Neuronal stem cell (in vitro differentiated cells): ENCODE measurements at regions not wholly inside any gene's neighbourhood (a gene's known extent, or its start where the extent isn't known, plus 50 kb on each side); places are given as distances from the start of the nearest gene placed in this dataset.

ENCODE experiments used
- DNase-seq: peaks from one replicate; pipeline ENCODE4 v3.0.0-alpha.2; 2013; ENCODE audit warnings: low spot score
- H2AFZ ChIP-seq: one replicate; pipeline ENCODE4 v1.6.1; 2013; ENCODE audit warnings: mild to moderate bottlenecking, low read length, inconsistent platforms
- H2AK5ac ChIP-seq: 2 replicates; pipeline ENCODE4 v1.6.1; 2013; ENCODE audit warnings: low read depth, mild to moderate bottlenecking, inconsistent platforms, low read length, moderate library complexity, mixed read lengths
- H2BK120ac ChIP-seq: 2 replicates; pipeline ENCODE4 v1.6.1; 2013; ENCODE audit warnings: low read depth, mild to moderate bottlenecking, inconsistent platforms, low read length, moderate library complexity, mixed read lengths
- H2BK12ac ChIP-seq: one replicate; pipeline ENCODE4 v1.6.1; 2013; ENCODE audit warnings: low read length, inconsistent platforms
- H2BK15ac ChIP-seq: 2 replicates; pipeline ENCODE4 v1.6.1; 2013; ENCODE audit warnings: mild to moderate bottlenecking, low read length, inconsistent platforms, mixed read lengths
- H2BK5ac ChIP-seq: one replicate; pipeline ENCODE4 v1.6.1; 2013; ENCODE audit warnings: inconsistent platforms, mild to moderate bottlenecking, low read length, moderate library complexity
- H3K14ac ChIP-seq: one replicate; pipeline ENCODE4 v1.6.1; 2013; ENCODE audit warnings: low read length, inconsistent platforms
- H3K18ac ChIP-seq: 2 replicates; pipeline ENCODE4 v1.6.1; 2013; ENCODE audit warnings: low read length, inconsistent platforms
- H3K23ac ChIP-seq: 2 replicates; pipeline ENCODE4 v1.6.1; 2013; ENCODE audit warnings: low read depth, mild to moderate bottlenecking, mixed read lengths, low read length, inconsistent platforms; ENCODE audit not compliant: poor library complexity
- H3K27ac ChIP-seq: replicated peaks from 3 replicates; pipeline ENCODE4 v1.5.1; 2013; ENCODE audit warnings: low read length, inconsistent platforms
- H3K27me3 ChIP-seq, 3 experiments: 2 replicates each; pipeline ENCODE4 v1.6.1; 2013; ENCODE audit warnings: low read length in 3 of 3, mild to moderate bottlenecking in 2 of 3, inconsistent platforms in 1 of 3, low read depth in 1 of 3, mixed read lengths in 1 of 3, moderate library complexity in 1 of 3; ENCODE audit not compliant: control insufficient read depth in 3 of 3, insufficient read depth in 3 of 3
- H3K36me3 ChIP-seq, 2 donors: replicated peaks in 1 of 2; 2 replicates each; pipeline ENCODE4 v1.6.1; 2013; ENCODE audit warnings: low read length in 2 of 2; ENCODE audit not compliant: control insufficient read depth in 2 of 2, insufficient read depth in 2 of 2
- H3K4ac ChIP-seq: 2 replicates; pipeline ENCODE4 v1.6.1; 2013; ENCODE audit warnings: inconsistent platforms, mild to moderate bottlenecking, low read length, moderate library complexity
- H3K4me1 ChIP-seq, 2 donors: 1 replicate in 1 of 2; 2 replicates in 1 of 2; pipeline ENCODE4 v1.6.1; 2013; ENCODE audit warnings: low read length in 2 of 2, low read depth in 1 of 2; ENCODE audit not compliant: control insufficient read depth in 2 of 2, insufficient read depth in 1 of 2
- H3K4me2 ChIP-seq: one replicate; pipeline ENCODE4 v1.6.1; 2013; ENCODE audit warnings: mild to moderate bottlenecking, low read length, inconsistent platforms; ENCODE audit not compliant: insufficient read depth, poor library complexity, severe bottlenecking
- H3K4me3 ChIP-seq, 2 donors: 2 replicates each; pipeline ENCODE4 v1.5.1; 2013; ENCODE audit warnings: low read length in 2 of 2, mild to moderate bottlenecking in 2 of 2, inconsistent platforms in 1 of 2, moderate library complexity in 1 of 2
- H3K79me1 ChIP-seq: one replicate; pipeline ENCODE4 v1.6.1; 2013; ENCODE audit warnings: low read depth, mild to moderate bottlenecking, inconsistent platforms, low read length, moderate library complexity
- H3K9ac ChIP-seq: one replicate; pipeline ENCODE4 v1.6.1; 2013; ENCODE audit warnings: mild to moderate bottlenecking, low read depth, low read length, inconsistent platforms; ENCODE audit not compliant: poor library complexity
- H3K9me3 ChIP-seq, 2 donors: replicated peaks in 1 of 2; 2 replicates each; pipeline versions ENCODE3 to v1.6.1; 2013; ENCODE audit warnings: low read length in 2 of 2, mild to moderate bottlenecking in 2 of 2, inconsistent platforms in 1 of 2, low read depth in 1 of 2, mixed read lengths in 1 of 2, moderate library complexity in 1 of 2; ENCODE audit not compliant: control insufficient read depth in 2 of 2, insufficient read depth in 1 of 2
- H4K8ac ChIP-seq: one replicate; pipeline ENCODE4 v1.6.1; 2013; ENCODE audit warnings: low read depth, mild to moderate bottlenecking, inconsistent platforms, low read length, moderate library complexity
- H4K91ac ChIP-seq: one replicate; pipeline ENCODE4 v1.6.1; 2013; ENCODE audit warnings: low read length, low read depth, mild to moderate bottlenecking, inconsistent platforms; ENCODE audit not compliant: poor library complexity
- WGBS, 2 donors: extraction: QIAGEN DNeasy Blood & Tissue Kit; methylation state at CpG; one replicate each; pipeline ENCODE4 v1.1.7; 2013; ENCODE audit warnings: missing lambda C conversion rate in 2 of 2, mixed read lengths in 1 of 2; ENCODE audit not compliant: insufficient read length in 2 of 2, insufficient replicate concordance in 1 of 2; ENCODE audit errors: extremely low coverage in 2 of 2; 5-methylcytosine and 5-hydroxymethylcytosine counted together

GRCh38 chr4:43456383-43456782, 563.9 kb downstream of the GRXCR1 start:
- DNase-seq: no peak
- Histone ChIP-seq H2BK12ac (no peak overlapping the region), H3K4me2 (no peak overlapping the region), H3K4ac (no peak overlapping the region), H4K8ac (no peak overlapping the region), H2AK5ac (no peak overlapping the region), H2BK5ac (no peak overlapping the region), H2BK15ac (no peak overlapping the region), H3K27me3 (no peaks in the 10 kb centered on the region), H3K4me1 (no peaks in the 10 kb centered on the region), H3K79me1 (no peaks in the 10 kb centered on the region), H3K9me3 (no peaks in the 10 kb centered on the region), H4K91ac (no peak overlapping the region), H3K9ac (no peak overlapping the region), H3K14ac (no peak overlapping the region), H2AFZ (no peak overlapping the region), H3K23ac (no peak overlapping the region), H3K4me3 (no peak overlapping the region), H3K36me3 (no peaks in the 10 kb centered on the region), H3K18ac (no peak overlapping the region), H2BK120ac (no peak overlapping the region), H3K27ac (no peak overlapping the region)
- WGBS, 2 donors: no CpG with 5 or more reads among the region's 2 CpGs

- no peaks in the 10 kb centered on the region for H3K27me3 ChIP-seq
- H3K4me2 ChIP-seq: no peak overlapping the region
- no peak overlapping the region for H3K4me3 ChIP-seq
- no peak overlapping the region for H2BK5ac ChIP-seq
- no peaks in the 10 kb centered on the region for H3K79me1 ChIP-seq
- H2AK5ac ChIP-seq: no peak overlapping the region
- H3K9me3 ChIP-seq: no peaks in the 10 kb centered on the region
- no peak overlapping the region for H3K9ac ChIP-seq
- H3K4ac ChIP-seq: no peak overlapping the region
- no peaks in the 10 kb centered on the region for H3K4me1 ChIP-seq
- H3K36me3 ChIP-seq: no peaks in the 10 kb centered on the region
- DNase-seq: no peak
- no CpG with 5 or more reads among the region's 2 CpGs for WGBS, 2 donors
- no peak overlapping the region for H4K91ac ChIP-seq
- H2BK12ac ChIP-seq: no peak overlapping the region
- H3K18ac ChIP-seq: no peak overlapping the region
- H3K23ac ChIP-seq: no peak overlapping the region
- H3K14ac ChIP-seq: no peak overlapping the region
- no peak overlapping the region for H4K8ac ChIP-seq
- no peak overlapping the region for H2BK15ac ChIP-seq
- H2AFZ ChIP-seq: no peak overlapping the region
- H2BK120ac ChIP-seq: no peak overlapping the region
- H3K27ac ChIP-seq: no peak overlapping the region
Measured at GRCh38 chr4:43457866-43458265, 565.4 kb downstream of the GRXCR1 start.

DNA sequence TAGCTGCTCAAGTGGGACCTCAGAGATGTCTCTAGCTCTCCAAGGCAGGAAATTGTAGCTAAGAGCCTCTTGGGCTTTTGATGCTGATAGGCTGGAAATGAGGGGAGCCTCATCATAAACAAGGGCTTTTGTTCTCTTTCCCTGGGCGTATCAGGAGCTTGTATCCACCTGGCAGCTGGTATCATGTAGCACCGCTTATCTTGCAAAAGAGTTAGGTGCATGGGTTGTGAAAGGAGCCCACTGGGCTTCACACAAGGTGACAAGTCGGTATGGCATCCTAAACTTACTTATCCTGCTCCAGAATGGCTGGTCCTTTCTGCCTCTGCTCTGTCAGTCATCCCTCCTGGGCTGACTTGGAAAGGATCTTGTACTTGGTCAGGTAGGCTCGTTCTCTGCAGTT, 565.8 kb downstream of the GRXCR1 start:
- no peak overlapping the region for H2BK5ac ChIP-seq
- H3K23ac ChIP-seq: no peak overlapping the region
- H3K79me1 ChIP-seq: no peaks in the 10 kb centered on the region
- H3K4me1 ChIP-seq: no peaks in the 10 kb centered on the region
- H4K91ac ChIP-seq: no peak overlapping the region
- no peak overlapping the region for H3K4me2 ChIP-seq
- H3K4me3 ChIP-seq: no peak overlapping the region
- no peak for DNase-seq
- no peak overlapping the region for H2AK5ac ChIP-seq
- H3K27ac ChIP-seq: no peak overlapping the region
- H2BK12ac ChIP-seq: no peak overlapping the region
- no peak overlapping the region for H2BK120ac ChIP-seq
- H4K8ac ChIP-seq: no peak overlapping the region
- no peak overlapping the region for H2AFZ ChIP-seq
- no peak overlapping the region for H3K18ac ChIP-seq
- H3K36me3 ChIP-seq: no peaks in the 10 kb centered on the region
- no CpG with 5 or more reads among the region's 4 CpGs for WGBS, 2 donors
- H3K9ac ChIP-seq: no peak overlapping the region
- no peaks in the 10 kb centered on the region for H3K27me3 ChIP-seq
- no peak overlapping the region for H2BK15ac ChIP-seq
- no peak overlapping the region for H3K14ac ChIP-seq
- H3K9me3 ChIP-seq: no peaks in the 10 kb centered on the region
- H3K4ac ChIP-seq: no peak overlapping the region

DNA sequence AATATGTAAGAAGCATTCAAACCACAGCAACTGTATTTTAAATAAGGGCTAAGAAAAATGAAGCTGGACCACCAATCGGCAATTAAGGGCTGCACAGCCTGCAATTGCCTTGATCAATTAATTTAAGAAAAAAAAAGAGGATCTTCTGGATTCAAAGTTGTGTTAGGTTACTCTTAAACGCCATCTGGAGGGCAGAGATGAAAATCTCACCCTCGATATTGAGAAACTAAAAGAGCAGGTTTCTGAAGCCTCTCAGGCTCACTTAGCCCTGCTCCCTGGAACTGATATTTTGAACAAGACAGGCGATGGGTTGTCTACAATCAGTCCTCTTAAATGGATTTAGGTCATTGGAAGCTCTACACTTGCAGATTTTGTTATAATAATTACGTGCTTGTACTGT, 579.4 kb downstream of the GRXCR1 start:
- H2BK15ac ChIP-seq: no peak overlapping the region
- H2BK120ac ChIP-seq: no peak overlapping the region
- H2BK5ac ChIP-seq: no peak overlapping the region
- no peak overlapping the region for H2BK12ac ChIP-seq
- H2AK5ac ChIP-seq: no peak overlapping the region
- H3K9ac ChIP-seq: no peak overlapping the region
- H4K8ac ChIP-seq: no peak overlapping the region
- no peaks in the 10 kb centered on the region for H3K4me1 ChIP-seq
- WGBS, 2 donors: no CpG with 5 or more reads among the region's 5 CpGs
- no peak overlapping the region for H2AFZ ChIP-seq
- H3K4me2 ChIP-seq: no peak overlapping the region
- H3K14ac ChIP-seq: no peak overlapping the region
- no peak overlapping the region for H3K23ac ChIP-seq
- H3K9me3 ChIP-seq: peaks cover 0 to 3% of the 10 kb centered on the region in 2 donors
- no peak overlapping the region for H3K4ac ChIP-seq
- no peak for DNase-seq
- no peak overlapping the region for H3K27ac ChIP-seq
- H4K91ac ChIP-seq: no peak overlapping the region
- no peaks in the 10 kb centered on the region for H3K36me3 ChIP-seq
- H3K4me3 ChIP-seq: no peak overlapping the region
- H3K18ac ChIP-seq: no peak overlapping the region
- no peaks in the 10 kb centered on the region for H3K27me3 ChIP-seq
- H3K79me1 ChIP-seq: no peaks in the 10 kb centered on the region
